Stimulated activated naive CD8-positive, alpha-beta T cell treated with anti-CD3 and anti-CD28 coated beads, Interleukin-15, amount 100 ng/mL, for 72 hours (primary cell): ENCODE measurements at regions not wholly inside any gene's neighbourhood (a gene's known extent, or its start where the extent isn't known, plus 50 kb on each side); places are given as distances from the start of the nearest gene placed in this dataset.

Experiments used
- ATAC-seq: fragments of 150-1000 bp; cut with Tn5 transposase; 2 replicates; pipeline ENCODE4 v1.10.0; 2021; ENCODE audit warnings: mild to moderate bottlenecking, moderate library complexity
- DNase-seq, 2 donors: peaks; one replicate each; pipeline ENCODE4 v3.0.0; 2021 to 2022
- H3K27ac Mint-ChIP-seq, 2 donors: one replicate each; pipeline ENCODE4 v1.8.0; 2022; ENCODE audit warnings: mild to moderate bottlenecking in 2 of 2, mixed read lengths in 2 of 2, moderate library complexity in 2 of 2
- H3K27me3 Mint-ChIP-seq: one replicate; pipeline ENCODE4 v1.8.0; 2022; ENCODE audit warnings: mixed read lengths
- H3K4me1 Mint-ChIP-seq: one replicate; pipeline ENCODE4 v1.8.0; 2022; ENCODE audit warnings: mild to moderate bottlenecking, mixed read lengths
- H3K4me3 Mint-ChIP-seq, 2 donors: one replicate each; pipeline ENCODE4 v1.8.0; 2022; ENCODE audit warnings: mild to moderate bottlenecking in 2 of 2, mixed read lengths in 2 of 2, moderate library complexity in 1 of 2
- H3K9me3 Mint-ChIP-seq, 2 donors: one replicate each; pipeline ENCODE4 v1.8.0; 2022; ENCODE audit warnings: mixed read lengths in 2 of 2

DNA sequence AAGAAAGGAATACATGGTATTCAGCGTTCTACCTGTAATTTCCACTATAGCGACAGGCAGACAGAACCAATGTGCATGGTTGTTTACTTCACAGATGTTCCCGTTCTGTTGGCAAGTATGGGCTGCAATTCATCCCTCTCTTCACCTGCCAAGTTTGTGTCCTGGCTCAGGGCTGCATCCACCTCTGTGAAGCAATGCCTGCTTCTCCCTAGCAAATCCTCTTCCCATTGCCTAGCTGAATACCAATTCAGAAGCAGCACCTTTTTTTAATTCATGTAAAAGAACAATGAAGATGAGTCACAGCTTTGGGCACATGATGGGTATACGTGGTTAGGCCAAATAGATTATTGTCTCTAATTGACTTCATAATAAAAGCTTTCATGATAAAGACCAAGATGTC is 54.7 kb upstream of the LRATD1 start:
- H3K4me3 Mint-ChIP-seq, result no peak overlapping the region
- DNase-seq, result no peak

More for the DNA sequence above, 54.7 kb upstream of the LRATD1 start:
- Mint-ChIP-seq H3K27me3 (no peaks in the 10 kb centered on the region), H3K9me3 (peaks cover 0 to 4% of the 10 kb centered on the region in 2 donors), H3K4me1 (no peaks in the 10 kb centered on the region), H3K27ac (no peak overlapping the region)
- no peak for ATAC-seq
